GM21717 (cell line): ENCODE measurements at regions not wholly inside any gene's neighbourhood (a gene's known extent, or its start where the extent isn't known, plus 50 kb on each side); places are given as distances from the start of the nearest gene placed in this dataset.
"Not testable (repeated sequence)": the region's sequence is repeated elsewhere in the genome, so short reads cannot be mapped to it uniquely, and the experiment has no call there.

Experiments
- ATAC-seq: cut with Tn5 transposase; IDR thresholded peaks from one replicate; pipeline ENCODE4 v1.9.1; 2021; ENCODE audit warnings: mild to moderate bottlenecking, moderate library complexity; ENCODE audit not compliant: unreplicated experiment

GRCh38 chr7:22066522-22066921 lies 120.8 kb upstream of the CDCA7L start:
- ATAC-seq: no peak

- ATAC-seq: no peak
Measured at GRCh38 chr7:22064816-22065215, 119.1 kb upstream of the CDCA7L start.

- ATAC-seq: no peak
Measured at GRCh38 chr7:22061775-22062174, 116.1 kb upstream of the CDCA7L start.

GRCh38 chr7:22060863-22061262 lies 115.2 kb upstream of the CDCA7L start:
- no peak for ATAC-seq

- no peak for ATAC-seq
Measured at GRCh38 chr7:22060197-22060596, 114.5 kb upstream of the CDCA7L start.

GRCh38 chr7:22055226-22055625 lies 109.5 kb upstream of the CDCA7L start:
- no peak for ATAC-seq

- ATAC-seq: no peak
Measured at GRCh38 chr7:22052674-22053365, 107.1 kb upstream of the CDCA7L start.

- no peak for ATAC-seq
Measured at GRCh38 chr7:22051886-22052673, 106.4 kb upstream of the CDCA7L start.

GRCh38 chr7:22049766-22050500 lies 104.2 kb upstream of the CDCA7L start:
- no peak for ATAC-seq

GRCh38 chr7:22043367-22043766 lies 97.7 kb upstream of the CDCA7L start:
- no peak for ATAC-seq

GRCh38 chr7:22040923-22041595 lies 95.4 kb upstream of the CDCA7L start:
- ATAC-seq: no peak

- ATAC-seq: no peak
Measured at GRCh38 chr7:22039670-22040069, 94.0 kb upstream of the CDCA7L start.

GRCh38 chr7:22032356-22032755 lies 86.7 kb upstream of the CDCA7L start:
- not testable (repeated sequence) for ATAC-seq

GRCh38 chr7:22028656-22029055 lies 83.0 kb upstream of the CDCA7L start:
- not testable (repeated sequence) for ATAC-seq

GRCh38 chr7:22027475-22027874 lies 81.8 kb upstream of the CDCA7L start:
- no peak for ATAC-seq

- no peak for ATAC-seq
Measured at GRCh38 chr7:22025983-22026382, 80.3 kb upstream of the CDCA7L start.

GRCh38 chr7:22025075-22025474 lies 79.4 kb upstream of the CDCA7L start:
- no peak for ATAC-seq

- ATAC-seq: no peak
Measured at GRCh38 chr7:22019931-22020330, 74.2 kb upstream of the CDCA7L start.

GRCh38 chr7:22016507-22016906 lies 70.8 kb upstream of the CDCA7L start:
- no peak for ATAC-seq

- no peak for ATAC-seq
Measured at GRCh38 chr7:22013711-22014110, 68.0 kb upstream of the CDCA7L start.

- ATAC-seq: no peak
Measured at GRCh38 chr7:22008683-22009082, 63.0 kb upstream of the CDCA7L start.
